GM12878 (cell line): ENCODE measurements at regions not wholly inside any gene's neighbourhood (a gene's known extent, or its start where the extent isn't known, plus 50 kb on each side); places are given as distances from the start of the nearest gene placed in this dataset.

Source experiments
- ATAC-seq: fragments of 200-7000 bp; cut with Tn5 transposase; 3 replicates; pipeline ENCODE4 v1.9.1; 2020; ENCODE audit warnings: mild to moderate bottlenecking, moderate library complexity
- BruUV-seq: library from RNA; stranded (reverse); fragments of 400-500 nt; replicated peaks from 2 replicates; lab custom pipeline; 2021; lab: Mats Ljungman, UMichigan
- CTCF ChIA-PET: fragments of 300-600 bp; sonication (Branson Sonifier 250); formaldehyde crosslinking; extraction: SDS; loops from one replicate; lab custom pipeline; 2021; ENCODE audit warnings: inconsistent platforms; lab: Yijun Ruan, JAX
- POLR2A ChIA-PET: fragments of 350-600 bp; formaldehyde crosslinking; extraction: SDS; loops from one replicate; lab custom pipeline; 2021; ENCODE audit warnings: inconsistent platforms; lab: Charles Lee
- RAD21 ChIA-PET: fragments of 300-600 bp; sonication (Branson Sonifier 250); formaldehyde crosslinking; loops from one replicate; lab custom pipeline; 2023; ENCODE audit warnings: antibody characterized with exemption; ENCODE audit not compliant: unreplicated experiment; lab: Charles Lee
- SMC1A ChIA-PET: fragments of 300-600 bp; sonication (Branson Sonifier 250); formaldehyde crosslinking; loops from one replicate; lab custom pipeline; 2023; ENCODE audit not compliant: unreplicated experiment, uncharacterized antibody; lab: Charles Lee
- DNase-seq: peaks from one replicate; pipeline ENCODE4 v3.0.0-alpha.2; 2011; ENCODE audit warnings: low read depth, low spot score
- FAIRE-seq: peaks from 3 replicates; lab custom pipeline; 2011; peaks lifted over from hg19 to GRCh38; lab: Jason Lieb, UNC
- H2AFZ ChIP-seq: 2 replicates; pipeline ENCODE4 v1.6.0; 2011; ENCODE audit warnings: low read depth, low read length, control low read depth; ENCODE audit not compliant: control insufficient read depth
- H3K27ac ChIP-seq: 2 replicates; pipeline ENCODE4 v1.5.1; 2011; ENCODE audit warnings: control low read depth; ENCODE audit not compliant: control insufficient read depth, insufficient read depth
- H3K27me3 ChIP-seq, 2 experiments: replicated peaks in 1 of 2; 2 replicates each; pipeline versions ENCODE4 v1.6.0 to v1.6.1; 2011; ENCODE audit warnings: low read length in 1 of 2; ENCODE audit not compliant: control insufficient read depth in 2 of 2, insufficient read depth in 2 of 2
- H3K36me3 ChIP-seq, 2 experiments: 2 replicates each; pipeline ENCODE4 v1.5.1; 2011; ENCODE audit warnings: low read length in 1 of 2; ENCODE audit not compliant: control insufficient read depth in 2 of 2, insufficient read depth in 2 of 2
- H3K4me1 ChIP-seq: 2 replicates; pipeline ENCODE4 v1.6.1; 2011; ENCODE audit warnings: mild to moderate bottlenecking, low read length, moderate library complexity, mixed read lengths; ENCODE audit not compliant: control insufficient read depth, insufficient read depth
- H3K4me2 ChIP-seq: 2 replicates; pipeline ENCODE4 v1.6.0; 2011; ENCODE audit warnings: control low read depth; ENCODE audit not compliant: control insufficient read depth, insufficient read depth
- H3K4me3 ChIP-seq: fragments of 200-600 bp; sonication (generic); 2 replicates; pipeline ENCODE4 v1.5.1; 2016
- H3K79me2 ChIP-seq: 2 replicates; pipeline ENCODE4 v1.6.0; 2011; ENCODE audit warnings: low read length; ENCODE audit not compliant: control insufficient read depth, insufficient read depth
- H3K9ac ChIP-seq: 2 replicates; pipeline ENCODE4 v1.8.0; 2011; ENCODE audit warnings: low read length, control low read depth, mixed read lengths; ENCODE audit not compliant: control insufficient read depth, insufficient read depth
- H3K9me3 ChIP-seq: replicated peaks from 3 replicates; pipeline ENCODE4 v1.5.1; 2011; ENCODE audit warnings: mild to moderate bottlenecking, low read length; ENCODE audit not compliant: control insufficient read depth, insufficient read depth
- H4K20me1 ChIP-seq: 2 replicates; pipeline ENCODE4 v1.6.0; 2011; ENCODE audit not compliant: control insufficient read depth, insufficient read depth
- CBFB ChIP-seq: IDR thresholded peaks from 2 replicates; pipeline ENCODE4 v1.6.1; 2016; ENCODE audit warnings: antibody characterized with exemption, low read depth
- NBN ChIP-seq: fragments of 450-650 bp; IDR thresholded peaks from 2 replicates; pipeline ENCODE4 v1.6.1; 2016
- PRDM15 ChIP-seq: fragments of 450-650 bp; formaldehyde crosslinking; IDR thresholded peaks from 2 replicates; pipeline ENCODE4 v1.4.0; 2020; ENCODE audit warnings: mild to moderate bottlenecking, moderate library complexity
- SMARCA5 ChIP-seq: fragments of 450-650 bp; IDR thresholded peaks from 2 replicates; pipeline ENCODE4 v1.6.1; 2017; ENCODE audit warnings: mild to moderate bottlenecking
- STAT3 ChIP-seq: IDR thresholded peaks from 2 replicates; pipeline ENCODE4 v1.6.1; 2011; ENCODE audit warnings: low read depth, low read length, improper control_type of control experiment
- TAF1 ChIP-seq: IDR thresholded peaks from 2 replicates; pipeline ENCODE4 v1.6.1; 2011; ENCODE audit warnings: mild to moderate bottlenecking, low read depth, low read length, borderline replicate concordance
- ZBTB40 ChIP-seq: fragments of 450-650 bp; IDR thresholded peaks from 2 replicates; pipeline ENCODE4 v1.6.1; 2016; ENCODE audit warnings: mild to moderate bottlenecking, moderate library complexity, borderline replicate concordance
- ZSCAN29 ChIP-seq: fragments of 450-650 bp; IDR thresholded peaks from 2 replicates; pipeline ENCODE4 v1.6.1; 2017; ENCODE audit warnings: mild to moderate bottlenecking, moderate library complexity
- WGBS: methylation state at CpG from one replicate; pipeline ENCODE4 v1.1.6; 2016; ENCODE audit warnings: low lambda C conversion rate; ENCODE audit not compliant: insufficient replicate concordance, insufficient coverage; ENCODE audit errors: missing lambda C conversion rate; 5-methylcytosine and 5-hydroxymethylcytosine counted together
- in situ Hi-C: fragments of 300-500 bp; cut with MboI; formaldehyde crosslinking; loops from 9 replicates; pipeline ENCODE4 v1.14.3; 2018; ENCODE audit warnings: mixed read lengths
- intact Hi-C: fragments of 100-400 bp; cut with micrococcal nuclease; formaldehyde crosslinking; loops from one replicate; pipeline ENCODE4 v1.14.2; 2022; ENCODE audit not compliant: unreplicated experiment
- TF ChIP-seq, protein P1 (sequence below): fragments of 450-650 bp; formaldehyde crosslinking; IDR thresholded peaks from 2 replicates; pipeline ENCODE4 v1.4.0; 2022; ENCODE audit warnings: mild to moderate bottlenecking, moderate library complexity

- Histone ChIP-seq H3K4me3 (no peak overlapping the region), H3K9me3 (no peaks in the 10 kb centered on the region), H2AFZ (no peak overlapping the region), H3K4me1 (no peaks in the 10 kb centered on the region), H3K4me2 (no peak overlapping the region), H3K27ac (no peak overlapping the region), H3K79me2 (no peaks in the 10 kb centered on the region), H4K20me1 (no peaks in the 10 kb centered on the region), H3K36me3 (no peaks in the 10 kb centered on the region), H3K27me3 (no peaks in the 10 kb centered on the region), H3K9ac (no peak overlapping the region)
- WGBS = 1% methylated on average over 3 of the region's 3 CpGs
- FAIRE-seq = no peak
- ChIA-PET RAD21 (no interaction called here), POLR2A (no interaction called here), CTCF (no interaction called here), SMC1A (no interaction called here)
- ATAC-seq = no peak
- no TSS peak for BruUV-seq
- no peak for DNase-seq
- in situ Hi-C loops (no loop called here), intact Hi-C loops (no loop called here)
- TF ChIP-seq PRDM15 (CRISPR knock-in tag) = no peak
- no peak for TF ChIP-seq TAF1
- no peak for TF ChIP-seq ZBTB40
- no peak for TF ChIP-seq NBN
- no peak for TF ChIP-seq CBFB
- no peak for TF ChIP-seq SMARCA5
- TF ChIP-seq ZSCAN29 = no peak
- TF ChIP-seq STAT3 = no peak
- TF ChIP-seq, protein P1, sequence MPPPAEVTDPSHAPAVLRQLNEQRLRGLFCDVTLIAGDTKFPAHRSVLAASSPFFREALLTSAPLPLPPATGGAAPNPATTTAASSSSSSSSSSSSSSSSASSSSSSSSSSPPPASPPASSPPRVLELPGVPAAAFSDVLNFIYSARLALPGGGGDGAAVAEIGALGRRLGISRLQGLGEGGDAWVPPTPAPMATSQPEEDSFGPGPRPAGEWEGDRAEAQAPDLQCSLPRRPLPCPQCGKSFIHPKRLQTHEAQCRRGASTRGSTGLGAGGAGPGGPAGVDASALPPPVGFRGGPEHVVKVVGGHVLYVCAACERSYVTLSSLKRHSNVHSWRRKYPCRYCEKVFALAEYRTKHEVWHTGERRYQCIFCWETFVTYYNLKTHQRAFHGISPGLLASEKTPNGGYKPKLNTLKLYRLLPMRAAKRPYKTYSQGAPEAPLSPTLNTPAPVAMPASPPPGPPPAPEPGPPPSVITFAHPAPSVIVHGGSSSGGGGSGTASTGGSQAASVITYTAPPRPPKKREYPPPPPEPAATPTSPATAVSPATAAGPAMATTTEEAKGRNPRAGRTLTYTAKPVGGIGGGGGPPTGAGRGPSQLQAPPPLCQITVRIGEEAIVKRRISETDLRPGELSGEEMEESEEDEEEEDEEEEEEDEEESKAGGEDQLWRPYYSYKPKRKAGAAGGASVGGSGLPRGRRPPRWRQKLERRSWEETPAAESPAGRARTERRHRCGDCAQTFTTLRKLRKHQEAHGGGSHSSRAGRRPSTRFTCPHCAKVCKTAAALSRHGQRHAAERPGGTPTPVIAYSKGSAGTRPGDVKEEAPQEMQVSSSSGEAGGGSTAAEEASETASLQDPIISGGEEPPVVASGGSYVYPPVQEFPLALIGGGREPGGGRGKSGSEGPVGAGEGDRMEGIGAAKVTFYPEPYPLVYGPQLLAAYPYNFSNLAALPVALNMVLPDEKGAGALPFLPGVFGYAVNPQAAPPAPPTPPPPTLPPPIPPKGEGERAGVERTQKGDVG (CRISPR knock-in tag) = no peak
Measured at GRCh38 chr9:119775410-119775809, 406.2 kb upstream of the BRINP1 start.
